Kidney epithelial cell (primary cell): ENCODE measurements at regions not wholly inside any gene's neighbourhood (a gene's known extent, or its start where the extent isn't known, plus 50 kb on each side); places are given as distances from the start of the nearest gene placed in this dataset.

Experiments used
- DNase-seq: peaks from one replicate; pipeline ENCODE4 v3.0.0-alpha.2; 2010; ENCODE audit warnings: low read depth
- H3K27me3 ChIP-seq: 2 replicates; pipeline ENCODE4 v1.6.0; 2011; ENCODE audit warnings: low read length; ENCODE audit not compliant: control insufficient read depth, insufficient read depth
- H3K36me3 ChIP-seq: 2 replicates; pipeline ENCODE4 v1.5.1; 2011; ENCODE audit warnings: low read length; ENCODE audit not compliant: control insufficient read depth, insufficient read depth
- H3K4me3 ChIP-seq: 2 replicates; pipeline ENCODE4 v1.5.1; 2011; ENCODE audit warnings: low read depth, mild to moderate bottlenecking, control low read depth, low read length
- CTCF ChIP-seq: IDR thresholded peaks from 2 replicates; pipeline ENCODE4 v1.5.1; 2011; ENCODE audit warnings: mild to moderate bottlenecking, moderate library complexity, low read length, control low read depth, inconsistent platforms; ENCODE audit not compliant: insufficient read depth, poor library complexity, severe bottlenecking

DNA sequence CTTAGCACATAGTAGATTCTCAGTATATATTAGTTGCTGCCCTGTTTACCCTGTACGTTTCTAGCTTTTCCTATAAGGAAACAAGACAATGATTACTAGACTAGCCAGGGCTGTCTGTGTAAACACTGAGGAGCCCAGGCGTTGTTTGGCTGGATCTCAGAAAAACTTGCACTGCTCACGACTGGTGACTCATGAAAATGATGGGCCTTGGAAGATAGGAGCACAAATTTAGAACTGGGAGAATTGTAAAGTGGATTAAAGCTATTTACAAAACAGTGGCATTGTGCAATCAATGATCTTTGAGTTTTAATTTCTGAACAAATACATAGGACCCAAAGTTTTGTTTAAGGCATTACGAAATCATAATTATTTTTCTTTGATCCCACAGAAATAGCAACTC lies 276.9 kb downstream of the FAM76B start:
- TF ChIP-seq CTCF: no peak
- H3K4me3 ChIP-seq: no peak overlapping the region
- no peaks in the 10 kb centered on the region for H3K27me3 ChIP-seq
- DNase-seq: no peak
- H3K36me3 ChIP-seq: no peaks in the 10 kb centered on the region

DNA sequence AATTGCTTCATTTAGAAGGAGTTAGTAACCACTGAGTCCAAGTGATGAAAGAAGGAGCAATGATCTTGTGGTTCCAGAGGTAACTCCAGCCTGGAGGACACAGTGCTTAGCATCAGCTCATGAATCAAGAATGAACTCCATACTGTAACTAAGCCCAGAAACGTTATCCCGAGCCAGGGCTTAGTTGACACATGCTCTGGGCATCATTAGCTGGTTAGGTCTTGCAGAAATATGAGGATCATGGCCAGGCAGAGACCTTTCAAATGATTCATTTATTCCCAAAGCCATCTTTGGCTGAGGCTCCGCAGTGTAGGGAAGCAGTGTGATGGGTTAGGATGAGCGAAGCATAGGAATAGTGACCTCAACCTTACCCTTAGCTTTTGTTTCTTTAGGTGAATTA lies 277.4 kb downstream of the FAM76B start:
- DNase-seq: no peak
- Histone ChIP-seq H3K27me3 (no peaks in the 10 kb centered on the region), H3K36me3 (no peaks in the 10 kb centered on the region), H3K4me3 (no peak overlapping the region)
- no peak for TF ChIP-seq CTCF

- no peak for DNase-seq
- TF ChIP-seq CTCF: no peak
These were observed 277.4 kb upstream of the SESN3 start for GRCh38 chr11:95508219-95508890.

GRCh38 chr11:95507794-95508193 lies 276.8 kb upstream of the SESN3 start:
- no peaks in the 10 kb centered on the region for H3K36me3 ChIP-seq
- H3K4me3 ChIP-seq: no peak overlapping the region
- DNase-seq: no peak
- no peak for TF ChIP-seq CTCF
- H3K27me3 ChIP-seq: no peaks in the 10 kb centered on the region

More at GRCh38 chr11:95508219-95508890, 277.4 kb upstream of the SESN3 start:
- Histone ChIP-seq H3K27me3 (no peaks in the 10 kb centered on the region), H3K36me3 (no peaks in the 10 kb centered on the region), H3K4me3 (no peak overlapping the region)

DNA sequence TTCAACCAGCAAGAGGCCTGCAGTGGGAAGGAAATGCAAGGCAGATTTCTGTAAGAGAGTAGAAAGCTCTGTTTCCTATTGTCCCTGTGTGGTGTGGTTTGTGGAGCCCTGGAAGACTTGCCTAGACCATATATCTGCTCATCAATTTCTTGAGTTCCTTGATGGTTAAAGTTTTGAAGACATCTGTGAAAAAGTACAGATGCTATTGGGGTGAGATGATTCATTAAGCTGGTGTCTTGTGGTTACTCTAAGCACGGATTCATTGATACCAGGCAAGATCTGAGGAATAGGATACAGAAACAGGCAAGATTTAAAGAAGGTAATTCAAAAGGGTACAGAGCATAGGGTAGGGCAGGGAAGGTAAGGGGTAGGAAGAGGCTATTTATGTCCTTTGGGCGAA lies 275.8 kb upstream of the SESN3 start:
- H3K4me3 ChIP-seq: no peak overlapping the region
- no peaks in the 10 kb centered on the region for H3K27me3 ChIP-seq
- no peak for TF ChIP-seq CTCF
- H3K36me3 ChIP-seq: no peaks in the 10 kb centered on the region
- no peak for DNase-seq

GRCh38 chr11:95505927-95506426 lies 275.0 kb upstream of the SESN3 start:
- no peak for DNase-seq
- TF ChIP-seq CTCF: no peak
- no peaks in the 10 kb centered on the region for H3K36me3 ChIP-seq

More at GRCh38 chr11:95505927-95506426, 275.0 kb upstream of the SESN3 start:
- Histone ChIP-seq H3K27me3 (no peaks in the 10 kb centered on the region), H3K4me3 (no peak overlapping the region)
